ENCODE measurements at regions not wholly inside any gene's neighbourhood (a gene's known extent, or its start where the extent isn't known, plus 50 kb on each side); places are given as distances from the start of the nearest gene placed in this dataset.

GRCh38 chr2:185360776-185361175 lies 377.8 kb upstream of the FSIP2 start:
- BruUV-seq (replicated peaks), result no TSS peak

DNA sequence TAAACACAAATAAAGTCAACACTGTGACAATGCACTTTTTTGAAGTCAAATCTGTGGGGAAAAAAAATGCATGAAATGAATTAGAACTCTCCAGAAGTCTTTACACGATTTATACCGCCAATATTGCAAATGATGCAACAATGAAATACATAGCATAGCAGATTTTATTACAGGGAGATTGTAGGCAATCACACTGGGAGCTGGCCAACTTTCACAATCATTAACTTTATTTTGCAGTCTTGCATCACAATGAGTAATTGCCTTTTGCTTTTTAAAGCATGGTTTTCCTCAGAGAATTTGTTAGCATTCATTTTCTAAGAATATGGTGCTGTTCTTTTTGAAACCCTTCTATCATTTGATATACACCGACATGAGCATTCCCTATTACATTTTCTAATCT lies 366.4 kb upstream of the FSIP2 start:
- POLR2A ChIA-PET, result no interaction called here
- Histone ChIP-seq H4K20me1 (ENCODE audit: insufficient read depth, low read length) (no peaks in the 10 kb centered on the region), H3K27ac (ENCODE audit: low read depth, low read length, poor library complexity, severe bottlenecking) (no peak overlapping the region), H3K9me3 (ENCODE audit: low read length) (no peaks in the 10 kb centered on the region), H2AFZ (ENCODE audit: low read length) (no peak overlapping the region), H3K79me2 (ENCODE audit: insufficient read depth, low read depth, low read length) (no peaks in the 10 kb centered on the region), H3K4me1 (ENCODE audit: insufficient read depth, low read length, poor library complexity, severe bottlenecking) (no peaks in the 10 kb centered on the region), H3K4me3 (ENCODE audit: low read depth, low read length, poor library complexity, severe bottlenecking) (no peak overlapping the region), H3K36me3 (ENCODE audit: insufficient read depth, low read length) (no peaks in the 10 kb centered on the region), H3K9me2 (ENCODE audit: insufficient read depth, low read length) (no peaks in the 10 kb centered on the region), H3K4me2 (ENCODE audit: low read length) (no peak overlapping the region)
- intact Hi-C loops (cut with micrococcal nuclease; ENCODE audit: unreplicated experiment), result no loop called here
- TF ChIP-seq EZH2phosphoT487 (IDR thresholded peaks at IDR 0.05; ENCODE audit: borderline replicate concordance, low read depth, low read length), result no peak
- TF ChIP-seq, protein P1, sequence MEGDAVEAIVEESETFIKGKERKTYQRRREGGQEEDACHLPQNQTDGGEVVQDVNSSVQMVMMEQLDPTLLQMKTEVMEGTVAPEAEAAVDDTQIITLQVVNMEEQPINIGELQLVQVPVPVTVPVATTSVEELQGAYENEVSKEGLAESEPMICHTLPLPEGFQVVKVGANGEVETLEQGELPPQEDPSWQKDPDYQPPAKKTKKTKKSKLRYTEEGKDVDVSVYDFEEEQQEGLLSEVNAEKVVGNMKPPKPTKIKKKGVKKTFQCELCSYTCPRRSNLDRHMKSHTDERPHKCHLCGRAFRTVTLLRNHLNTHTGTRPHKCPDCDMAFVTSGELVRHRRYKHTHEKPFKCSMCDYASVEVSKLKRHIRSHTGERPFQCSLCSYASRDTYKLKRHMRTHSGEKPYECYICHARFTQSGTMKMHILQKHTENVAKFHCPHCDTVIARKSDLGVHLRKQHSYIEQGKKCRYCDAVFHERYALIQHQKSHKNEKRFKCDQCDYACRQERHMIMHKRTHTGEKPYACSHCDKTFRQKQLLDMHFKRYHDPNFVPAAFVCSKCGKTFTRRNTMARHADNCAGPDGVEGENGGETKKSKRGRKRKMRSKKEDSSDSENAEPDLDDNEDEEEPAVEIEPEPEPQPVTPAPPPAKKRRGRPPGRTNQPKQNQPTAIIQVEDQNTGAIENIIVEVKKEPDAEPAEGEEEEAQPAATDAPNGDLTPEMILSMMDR (conservative IDR thresholded peaks at IDR 0.05; ENCODE audit: low read length), result no peak
- CTCF ChIA-PET (ENCODE audit: unreplicated experiment), result no interaction called here
- no TSS peak for BruUV-seq (replicated peaks)
- DNase-seq (ENCODE audit: low spot score), result no peak

More at GRCh38 chr2:185360776-185361175, 377.8 kb upstream of the FSIP2 start:
- H3K4me3 ChIP-seq (ENCODE audit: low read depth, low read length, poor library complexity, severe bottlenecking), result no peak overlapping the region
- H4K20me1 ChIP-seq (ENCODE audit: insufficient read depth, low read length), result no peaks in the 10 kb centered on the region
- intact Hi-C loops (cut with micrococcal nuclease; ENCODE audit: unreplicated experiment), result no loop called here
- no peaks in the 10 kb centered on the region for H3K79me2 ChIP-seq (ENCODE audit: insufficient read depth, low read depth, low read length)
- no peaks in the 10 kb centered on the region for H3K36me3 ChIP-seq (ENCODE audit: insufficient read depth, low read length)
- H2AFZ ChIP-seq (ENCODE audit: low read length), result no peak overlapping the region
- ChIA-PET POLR2A (no interaction called here), CTCF (ENCODE audit: unreplicated experiment) (no interaction called here)
- H3K9me2 ChIP-seq (ENCODE audit: insufficient read depth, low read length), result no peaks in the 10 kb centered on the region
- H3K27ac ChIP-seq (ENCODE audit: low read depth, low read length, poor library complexity, severe bottlenecking), result no peak overlapping the region
- TF ChIP-seq, protein P1 (conservative IDR thresholded peaks at IDR 0.05; ENCODE audit: low read length), result no peak
- no peak for TF ChIP-seq EZH2phosphoT487 (IDR thresholded peaks at IDR 0.05; ENCODE audit: borderline replicate concordance, low read depth, low read length)
- H3K4me2 ChIP-seq (ENCODE audit: low read length), result no peak overlapping the region
- no peaks in the 10 kb centered on the region for H3K9me3 ChIP-seq (ENCODE audit: low read length)
- no peak for DNase-seq (ENCODE audit: low spot score)
- no peaks in the 10 kb centered on the region for H3K4me1 ChIP-seq (ENCODE audit: insufficient read depth, low read length, poor library complexity, severe bottlenecking)

- no peak overlapping the region for H3K27ac ChIP-seq (ENCODE audit: low read depth, low read length, poor library complexity, severe bottlenecking)
- DNase-seq (ENCODE audit: low spot score), result no peak
- no peak overlapping the region for H2AFZ ChIP-seq (ENCODE audit: low read length)
- intact Hi-C loops (cut with micrococcal nuclease; ENCODE audit: unreplicated experiment), result no loop called here
- CTCF ChIA-PET (ENCODE audit: unreplicated experiment), result no interaction called here
- POLR2A ChIA-PET, result no interaction called here
- H3K4me3 ChIP-seq (ENCODE audit: low read depth, low read length, poor library complexity, severe bottlenecking), result no peak overlapping the region
- TF ChIP-seq EZH2phosphoT487 (IDR thresholded peaks at IDR 0.05; ENCODE audit: borderline replicate concordance, low read depth, low read length), result no peak
- TF ChIP-seq, protein P1 (conservative IDR thresholded peaks at IDR 0.05; ENCODE audit: low read length), result no peak
- no peaks in the 10 kb centered on the region for H3K9me3 ChIP-seq (ENCODE audit: low read length)
- no peaks in the 10 kb centered on the region for H3K36me3 ChIP-seq (ENCODE audit: insufficient read depth, low read length)
- no peaks in the 10 kb centered on the region for H3K9me2 ChIP-seq (ENCODE audit: insufficient read depth, low read length)
- H4K20me1 ChIP-seq (ENCODE audit: insufficient read depth, low read length), result no peaks in the 10 kb centered on the region
- BruUV-seq (replicated peaks), result no TSS peak
- H3K79me2 ChIP-seq (ENCODE audit: insufficient read depth, low read depth, low read length), result no peaks in the 10 kb centered on the region
- no peak overlapping the region for H3K4me2 ChIP-seq (ENCODE audit: low read length)
- H3K4me1 ChIP-seq (ENCODE audit: insufficient read depth, low read length, poor library complexity, severe bottlenecking), result no peaks in the 10 kb centered on the region
Measured at GRCh38 chr2:185373229-185373628, 365.4 kb upstream of the FSIP2 start.
